ENCODE measurements at regions not wholly inside any gene's neighbourhood (a gene's known extent, or its start where the extent isn't known, plus 50 kb on each side); places are given as distances from the start of the nearest gene placed in this dataset.

- Histone ChIP-seq H3K4me1 (ENCODE audit: control insufficient read depth in 1 of 2, insufficient read depth in 1 of 2, low read depth in 1 of 2, low read length in 1 of 2) (peaks cover 5 to 10% of the 10 kb centered on the region in 2 experiments), H3K4me3 (ENCODE audit: low read depth in 1 of 2, low read length in 1 of 2) (no peak overlapping the region), H3K27ac (no peak overlapping the region), H3K9me3 (no peaks in the 10 kb centered on the region), H3K27me3 (no peaks in the 10 kb centered on the region), H3K36me3 (no peaks in the 10 kb centered on the region)
- TF ChIP-seq CTCF (IDR thresholded peaks at IDR 0.05) = no peak
Measured at GRCh38 chr10:4048236-4048864, 263.3 kb upstream of the KLF6 start.

GRCh38 chr10:4046712-4047354 is 261.8 kb upstream of the KLF6 start:
- Histone ChIP-seq H3K27me3 (no peaks in the 10 kb centered on the region), H3K36me3 (no peaks in the 10 kb centered on the region), H3K27ac (no peak overlapping the region), H3K4me1 (ENCODE audit: control insufficient read depth in 1 of 2, insufficient read depth in 1 of 2, low read depth in 1 of 2, low read length in 1 of 2) (peaks cover 5 to 7% of the 10 kb centered on the region in 2 experiments), H3K9me3 (no peaks in the 10 kb centered on the region), H3K4me3 (ENCODE audit: low read depth in 1 of 2, low read length in 1 of 2) (no peak overlapping the region)
- no peak for TF ChIP-seq CTCF (IDR thresholded peaks at IDR 0.05)

GRCh38 chr10:4046030-4046429 is 261.0 kb upstream of the KLF6 start:
- Histone ChIP-seq H3K4me3 (ENCODE audit: low read depth in 1 of 2, low read length in 1 of 2) (no peak overlapping the region), H3K9me3 (no peaks in the 10 kb centered on the region), H3K27ac (no peak overlapping the region), H3K4me1 (ENCODE audit: control insufficient read depth in 1 of 2, insufficient read depth in 1 of 2, low read depth in 1 of 2, low read length in 1 of 2) (peaks cover 5 to 7% of the 10 kb centered on the region in 2 experiments), H3K36me3 (no peaks in the 10 kb centered on the region), H3K27me3 (no peaks in the 10 kb centered on the region)
- no peak for TF ChIP-seq CTCF (IDR thresholded peaks at IDR 0.05)

- H3K4me3 ChIP-seq (ENCODE audit: low read depth in 1 of 2, low read length in 1 of 2) = no peak overlapping the region
- H3K36me3 ChIP-seq = no peaks in the 10 kb centered on the region
- H3K4me1 ChIP-seq (ENCODE audit: control insufficient read depth in 1 of 2, insufficient read depth in 1 of 2, low read depth in 1 of 2, low read length in 1 of 2) = peaks cover 5 to 7% of the 10 kb centered on the region in 2 experiments
- TF ChIP-seq CTCF (IDR thresholded peaks at IDR 0.05) = no peak
- no peaks in the 10 kb centered on the region for H3K9me3 ChIP-seq
- H3K27ac ChIP-seq = no peak overlapping the region
- H3K27me3 ChIP-seq = no peaks in the 10 kb centered on the region
Measured at GRCh38 chr10:4043897-4044665, 259.1 kb upstream of the KLF6 start.

GRCh38 chr10:4041635-4042034 is 256.6 kb upstream of the KLF6 start:
- TF ChIP-seq CTCF (IDR thresholded peaks at IDR 0.05) = no peak
- Histone ChIP-seq H3K4me1 (ENCODE audit: control insufficient read depth in 1 of 2, insufficient read depth in 1 of 2, low read depth in 1 of 2, low read length in 1 of 2) (peaks cover 5 to 7% of the 10 kb centered on the region in 2 experiments), H3K4me3 (ENCODE audit: low read depth in 1 of 2, low read length in 1 of 2) (no peak overlapping the region), H3K9me3 (no peaks in the 10 kb centered on the region), H3K27me3 (no peaks in the 10 kb centered on the region), H3K27ac (no peak overlapping the region), H3K36me3 (no peaks in the 10 kb centered on the region)

Data from neutrophil (primary cell).